NAMALWA (cell line): ENCODE measurements at regions not wholly inside any gene's neighbourhood (a gene's known extent, or its start where the extent isn't known, plus 50 kb on each side); places are given as distances from the start of the nearest gene placed in this dataset.

ENCODE experiments used
- DNase-seq: peaks from one replicate; pipeline ENCODE4 v3.0.0-alpha.2; 2015; ENCODE audit warnings: low spot score

GRCh38 chr11:19330416-19330815, 89.7 kb upstream of the E2F8 start:
- no peak for DNase-seq

- no peak for DNase-seq
Observed at GRCh38 chr11:19329970-19330369, 89.2 kb upstream of the E2F8 start.

- no peak for DNase-seq
Observed at GRCh38 chr11:19328586-19329311, 88.0 kb upstream of the E2F8 start.

GRCh38 chr11:19327280-19327679, 86.5 kb upstream of the E2F8 start:
- no peak for DNase-seq

GRCh38 chr11:19326499-19326898, 85.8 kb upstream of the E2F8 start:
- DNase-seq = peak; percentile 30

GRCh38 chr11:19323502-19323901, 82.8 kb upstream of the E2F8 start:
- DNase-seq = no peak

GRCh38 chr11:19321351-19321750, 80.6 kb upstream of the E2F8 start:
- no peak for DNase-seq

GRCh38 chr11:19320827-19321226, 80.1 kb upstream of the E2F8 start:
- no peak for DNase-seq

GRCh38 chr11:19316434-19316833, 75.7 kb upstream of the E2F8 start:
- no peak for DNase-seq

GRCh38 chr11:19315511-19315910, 74.8 kb upstream of the E2F8 start:
- no peak for DNase-seq

GRCh38 chr11:19313140-19313539, 72.4 kb upstream of the E2F8 start:
- DNase-seq = no peak

- peak; percentile 68 for DNase-seq
Observed at GRCh38 chr11:19311308-19312030, 70.7 kb upstream of the E2F8 start.

GRCh38 chr11:19307498-19307897, 66.8 kb upstream of the E2F8 start:
- DNase-seq = no peak

GRCh38 chr11:19306179-19306944, 65.6 kb upstream of the E2F8 start:
- no peak for DNase-seq

- DNase-seq = no peak
Observed at GRCh38 chr11:19301361-19301760, 60.6 kb upstream of the E2F8 start.

GRCh38 chr11:19294444-19294843, 53.7 kb upstream of the E2F8 start:
- no peak for DNase-seq

- DNase-seq = no peak
Observed at GRCh38 chr11:19291064-19291463, 50.3 kb upstream of the E2F8 start.
